OCI-LY7 (cell line): ENCODE measurements at regions not wholly inside any gene's neighbourhood (a gene's known extent, or its start where the extent isn't known, plus 50 kb on each side); places are given as distances from the start of the nearest gene placed in this dataset.

Source experiments
- CTCF ChIP-seq: fragments of 200-600 bp; sonication (generic); conservative IDR thresholded peaks from 2 replicates; pipeline ENCODE4 v1.5.1; 2014; ENCODE audit warnings: mild to moderate bottlenecking, antibody characterized with exemption, low read length, moderate library complexity, mixed read lengths
- EZH2phosphoT487 ChIP-seq: fragments of 200-600 bp; sonication (generic); IDR thresholded peaks from 2 replicates; pipeline ENCODE4 v1.6.1; 2018; ENCODE audit warnings: low read depth, borderline replicate concordance, mild to moderate bottlenecking, mixed run types, antibody characterized with exemption, low read length, moderate library complexity, mixed read lengths

- TF ChIP-seq CTCF (no peak), EZH2phosphoT487 (no peak)
Observed at GRCh38 chr7:107233-107632, 85.1 kb upstream of the FAM20C start.
